NCI-H1048 (cell line): ENCODE measurements at regions not wholly inside any gene's neighbourhood (a gene's known extent, or its start where the extent isn't known, plus 50 kb on each side); places are given as distances from the start of the nearest gene placed in this dataset.

Experiments used
- DNase-seq: peaks from one replicate; lab custom pipeline; 2025; lab: John Stamatoyannopoulos, UW

DNA sequence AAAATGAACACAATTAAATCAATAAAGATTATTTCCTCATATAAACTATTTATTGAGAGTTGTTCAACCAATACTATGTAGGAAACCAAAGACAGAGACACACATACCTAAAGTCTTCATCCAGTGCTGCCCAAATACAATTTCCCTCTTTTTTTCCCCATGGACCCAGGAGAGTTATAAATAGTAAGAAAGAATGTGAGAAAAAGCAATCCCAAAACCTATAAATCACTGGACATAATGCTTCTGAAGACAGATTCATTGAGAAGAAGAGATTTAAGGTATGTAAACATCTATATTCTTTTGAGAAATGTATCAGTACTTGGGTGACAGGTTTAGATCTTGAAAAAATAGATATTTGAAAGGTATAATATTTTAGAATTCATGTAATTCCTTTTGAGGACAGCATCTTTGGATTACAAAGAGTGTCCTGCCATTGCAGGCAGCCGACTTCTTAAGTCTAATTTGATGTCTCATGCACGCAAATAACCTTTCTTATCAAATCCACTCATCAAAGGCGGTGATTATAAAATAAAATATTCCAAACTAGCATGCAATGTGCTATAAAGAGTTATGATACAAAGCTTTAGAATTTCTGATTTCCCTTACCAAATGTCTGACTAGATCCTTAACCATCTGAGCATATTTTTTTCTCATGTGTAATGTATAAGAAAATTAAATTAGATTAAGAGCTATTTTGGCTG lies 739.4 kb downstream of the LIG4 start:
- DNase-seq: no peak

DNA sequence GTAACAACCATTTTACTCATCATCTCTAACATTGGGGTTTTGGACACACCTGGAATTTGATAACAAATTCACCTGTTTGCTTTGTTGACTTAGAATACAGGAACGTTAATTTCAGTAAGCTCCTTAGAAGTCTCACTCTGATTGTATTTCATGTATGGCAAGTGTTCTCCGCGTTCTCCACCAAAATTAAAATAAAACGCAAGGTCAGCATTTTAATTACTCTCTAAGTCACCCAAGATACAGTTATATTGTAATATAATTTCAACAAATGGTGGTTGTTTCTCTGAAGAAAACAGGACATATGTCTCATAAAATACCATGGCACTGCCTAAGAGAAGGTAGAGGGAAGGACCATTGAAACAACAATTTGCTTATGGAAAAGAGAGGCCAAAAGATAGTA lies 742.1 kb downstream of the LIG4 start:
- no peak for DNase-seq

GRCh38 chr13:107466326-107467099 lies 748.8 kb downstream of the LIG4 start:
- DNase-seq: no peak

GRCh38 chr13:107462501-107462900 lies 752.8 kb downstream of the LIG4 start:
- DNase-seq: no peak

DNA sequence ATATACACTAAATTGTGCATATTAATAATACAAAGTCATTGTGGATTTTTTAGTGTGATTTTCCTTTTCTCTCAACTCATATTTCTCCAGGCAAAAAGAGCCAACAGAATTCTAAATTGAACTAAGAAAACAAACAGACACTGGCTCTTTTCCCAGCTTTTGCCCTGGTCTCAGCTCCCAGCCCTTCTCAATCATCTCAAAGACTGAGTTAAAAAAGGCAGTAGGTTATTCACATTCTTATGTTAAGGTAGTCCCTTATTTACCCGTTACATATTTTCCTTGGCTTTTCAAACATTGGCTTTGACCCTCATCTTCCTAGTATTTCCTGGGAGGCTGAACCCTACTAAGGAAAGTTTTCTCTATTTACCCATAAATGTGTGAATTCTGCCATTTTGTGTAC lies 753.6 kb downstream of the LIG4 start:
- DNase-seq: no peak

GRCh38 chr13:107459430-107459829 lies 755.9 kb downstream of the LIG4 start:
- no peak for DNase-seq

- DNase-seq: no peak
Observed at GRCh38 chr13:107458269-107458668, 757.1 kb downstream of the LIG4 start.

DNA sequence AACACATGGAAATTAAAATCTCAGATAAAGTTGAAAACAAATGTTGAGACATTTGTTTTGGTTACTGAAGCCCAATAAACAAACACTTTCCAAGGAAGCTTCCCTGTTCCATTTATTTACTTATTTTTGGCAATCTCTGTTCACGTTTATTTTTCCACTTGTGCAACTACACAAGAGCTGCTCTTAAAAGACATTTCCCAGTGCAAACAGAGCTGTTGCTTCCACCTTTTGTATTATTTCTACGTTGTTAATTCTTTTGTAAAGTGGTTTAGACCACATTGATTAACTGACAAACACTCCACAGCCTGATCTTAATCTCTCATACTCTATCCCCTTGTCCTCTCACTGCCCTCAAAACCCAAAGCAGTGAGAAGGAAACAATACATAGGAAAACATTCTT lies 757.6 kb downstream of the LIG4 start:
- no peak for DNase-seq

DNA sequence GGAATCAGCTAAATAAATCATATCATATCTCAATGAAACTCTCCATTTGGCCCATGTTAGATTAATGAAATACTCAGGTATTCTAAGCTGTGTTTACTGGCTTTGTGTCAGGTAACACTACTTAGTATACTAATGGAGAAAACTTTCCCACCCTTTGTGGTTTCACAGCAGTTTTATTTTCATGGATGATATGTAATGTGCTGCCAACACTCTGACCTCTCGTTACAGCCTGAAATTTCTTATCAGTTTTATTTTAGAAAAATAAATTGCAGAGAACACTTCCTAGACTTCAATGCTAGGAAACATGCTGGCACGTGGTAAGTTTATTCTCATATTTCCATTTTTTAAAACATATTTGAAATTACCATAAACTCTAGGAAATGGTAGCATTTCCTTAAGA lies 758.9 kb downstream of the LIG4 start:
- no peak for DNase-seq

- no peak for DNase-seq
Observed at GRCh38 chr13:107452833-107453232, 762.5 kb downstream of the LIG4 start.

GRCh38 chr13:107450931-107451330 lies 764.4 kb downstream of the LIG4 start:
- DNase-seq: no peak

- no peak for DNase-seq
Observed at GRCh38 chr13:107450431-107450830, 764.9 kb downstream of the LIG4 start.

GRCh38 chr13:107447591-107447990 lies 767.7 kb downstream of the LIG4 start:
- DNase-seq: no peak

- no peak for DNase-seq
Observed at GRCh38 chr13:107441279-107441678, 774.1 kb downstream of the LIG4 start.

DNA sequence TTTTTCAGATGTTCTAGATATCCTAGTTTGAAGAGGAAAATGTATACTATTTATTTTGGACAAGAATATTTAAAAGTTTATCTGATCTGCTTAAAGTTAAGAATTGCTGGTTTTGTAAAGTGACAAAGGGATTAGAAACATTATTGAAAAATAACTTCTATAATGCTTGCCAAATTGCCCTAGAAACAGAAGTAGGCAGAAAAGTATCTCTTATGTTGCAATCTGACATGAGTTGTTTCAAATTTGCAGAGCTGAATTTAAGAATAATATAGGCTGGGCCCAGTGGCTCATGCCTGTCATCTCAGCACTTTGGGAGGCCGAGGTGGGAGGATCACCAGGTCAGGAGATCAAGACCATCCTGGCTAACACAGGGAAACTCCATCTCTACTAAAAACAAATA lies 777.1 kb downstream of the LIG4 start:
- DNase-seq: no peak

DNA sequence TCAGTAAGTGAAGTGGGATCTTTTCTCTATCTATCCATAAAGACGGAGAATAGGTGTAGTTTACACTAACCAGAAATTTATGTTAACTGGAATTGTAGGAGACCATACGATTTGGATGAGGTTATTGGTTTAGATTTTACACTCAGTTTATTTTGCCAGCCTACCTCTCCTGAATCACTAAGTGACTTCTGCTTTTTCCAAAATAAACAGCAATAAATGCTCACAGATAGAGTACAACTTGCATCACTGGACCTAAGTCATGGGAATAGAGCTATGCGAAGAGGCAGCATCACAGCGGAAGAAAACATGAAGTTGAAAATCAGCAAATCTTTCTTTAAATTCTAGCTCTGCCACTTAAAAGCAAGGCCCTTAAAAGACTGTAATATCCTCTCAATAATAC lies 781.0 kb downstream of the LIG4 start:
- no peak for DNase-seq

DNA sequence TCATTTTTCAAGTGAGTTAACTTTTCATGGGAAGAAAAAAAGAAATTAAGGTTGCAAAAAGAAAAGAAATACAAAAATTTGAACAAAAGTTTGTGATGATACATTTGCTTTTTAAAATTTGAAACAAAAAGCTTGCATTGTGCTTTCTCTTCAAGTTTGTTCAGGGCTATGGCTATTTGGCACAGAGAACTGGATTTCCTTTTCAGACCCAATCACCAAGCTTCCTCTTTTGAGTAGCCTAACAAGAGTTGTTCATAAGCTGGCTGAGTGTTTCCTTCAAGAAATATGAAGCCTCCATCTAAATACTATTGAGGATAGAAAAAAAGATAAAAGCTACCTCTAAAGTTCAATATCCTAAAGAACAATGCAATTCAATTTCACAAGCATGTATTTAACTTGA lies 787.8 kb downstream of the LIG4 start:
- no peak for DNase-seq

- no peak for DNase-seq
Observed at GRCh38 chr13:107422421-107422820, 792.9 kb downstream of the LIG4 start.

DNA sequence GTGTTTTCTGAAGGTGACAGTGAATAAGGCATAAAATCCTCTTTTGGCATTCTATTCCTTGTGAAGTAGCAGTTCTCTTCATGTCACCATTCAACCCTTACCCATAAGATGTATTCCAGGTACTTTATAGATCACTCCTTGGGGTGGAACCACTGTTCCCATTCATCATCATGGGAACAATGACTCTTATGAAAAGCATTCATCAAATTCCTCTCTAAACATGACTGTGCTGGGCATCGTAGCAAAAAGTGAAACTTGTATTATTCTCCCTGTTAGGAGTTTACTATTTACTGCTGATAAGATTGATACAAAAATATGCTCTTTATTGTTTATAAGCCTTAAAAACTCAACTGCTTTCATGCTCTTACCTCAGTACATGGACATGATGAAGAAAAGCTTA lies 793.4 kb downstream of the LIG4 start:
- no peak for DNase-seq

DNA sequence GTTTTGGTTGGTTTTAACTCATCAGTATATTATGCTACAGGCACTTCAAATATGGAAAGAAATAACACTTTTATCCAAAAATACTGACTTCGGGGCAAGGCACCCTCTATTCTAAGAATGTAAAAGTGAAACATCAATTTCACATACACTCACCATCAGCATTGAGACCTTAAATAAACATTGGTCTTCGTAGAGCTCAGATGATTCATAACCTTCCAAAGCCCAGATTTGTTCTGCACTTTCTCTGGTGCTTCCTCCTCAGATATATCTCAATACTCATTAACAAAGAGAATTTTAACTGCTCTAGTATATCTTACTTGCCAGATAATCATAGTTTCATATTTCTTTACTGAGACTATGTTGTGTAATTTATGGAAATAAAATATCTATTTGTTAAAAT lies 794.3 kb downstream of the LIG4 start:
- DNase-seq: no peak

GRCh38 chr13:107413005-107413404 lies 802.3 kb downstream of the LIG4 start:
- DNase-seq: no peak

DNA sequence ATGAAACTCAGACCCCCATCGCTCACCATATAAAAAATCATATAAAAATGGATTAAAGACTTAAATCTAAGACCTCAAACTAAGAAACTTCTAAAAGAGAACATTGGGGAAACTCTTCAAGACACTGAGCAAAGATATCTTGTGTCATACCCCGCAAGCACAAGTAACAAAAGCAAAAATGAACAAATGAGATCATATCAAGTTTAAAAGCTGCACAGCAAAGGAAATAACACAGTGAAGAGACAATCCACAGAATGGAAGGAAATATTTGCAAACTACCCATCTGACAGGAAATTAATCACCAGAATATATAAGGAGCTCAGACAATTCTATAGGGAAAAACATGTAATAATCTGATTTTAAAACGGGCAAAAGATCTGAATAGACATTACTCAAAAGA lies 808.3 kb downstream of the LIG4 start:
- no peak for DNase-seq

GRCh38 chr13:107395927-107396662 lies 819.2 kb downstream of the LIG4 start:
- no peak for DNase-seq
